NB4 (cell line): ENCODE measurements at regions not wholly inside any gene's neighbourhood (a gene's known extent, or its start where the extent isn't known, plus 50 kb on each side); places are given as distances from the start of the nearest gene placed in this dataset.

Source experiments
- DNase-seq: peaks from one replicate; pipeline ENCODE4 v3.0.0; 2010; ENCODE audit warnings: low read depth
- H3K4me3 ChIP-seq: one replicate; pipeline ENCODE4 v1.5.1; 2011; ENCODE audit warnings: mild to moderate bottlenecking, low read depth, low read length, moderate library complexity
- CTCF ChIP-seq: IDR thresholded peaks from one replicate; pipeline ENCODE4 v1.5.1; 2012; ENCODE audit warnings: low read depth, low read length
- MAX ChIP-seq: IDR thresholded peaks from 2 replicates; pipeline ENCODE4 v1.6.1; 2011; ENCODE audit warnings: low read depth, low read length
- MYC ChIP-seq: IDR thresholded peaks from 2 replicates; pipeline ENCODE4 v1.6.1; 2011; ENCODE audit warnings: low read depth, low read length
- POLR2A ChIP-seq: IDR thresholded peaks from 2 replicates; pipeline ENCODE4 v1.6.1; 2011; ENCODE audit warnings: mild to moderate bottlenecking; ENCODE audit not compliant: insufficient read length; ENCODE audit errors: extremely low read depth

DNA sequence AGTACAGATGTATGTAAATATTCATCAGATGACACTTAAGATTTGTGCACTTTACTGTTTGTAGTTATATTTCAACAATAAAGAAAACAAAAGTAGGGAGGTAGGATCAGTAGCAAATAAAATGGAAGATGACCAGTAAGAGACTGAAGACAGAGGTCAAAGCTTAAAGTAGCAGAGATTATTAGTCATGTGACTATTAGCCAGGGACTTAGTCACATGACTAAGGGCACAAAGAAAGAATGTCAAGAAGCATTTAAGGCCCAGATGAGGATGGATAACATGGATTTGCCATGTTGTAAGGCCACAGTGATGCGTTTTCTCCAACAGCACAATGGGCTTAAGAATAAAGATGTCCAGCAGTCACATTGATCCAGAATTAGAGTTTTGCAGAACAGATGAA is 479.6 kb downstream of the BCOR start:
- no peak for DNase-seq
- no peak overlapping the region for H3K4me3 ChIP-seq
- TF ChIP-seq MAX (no peak), CTCF (no peak), MYC (no peak), POLR2A (no peak)

DNA sequence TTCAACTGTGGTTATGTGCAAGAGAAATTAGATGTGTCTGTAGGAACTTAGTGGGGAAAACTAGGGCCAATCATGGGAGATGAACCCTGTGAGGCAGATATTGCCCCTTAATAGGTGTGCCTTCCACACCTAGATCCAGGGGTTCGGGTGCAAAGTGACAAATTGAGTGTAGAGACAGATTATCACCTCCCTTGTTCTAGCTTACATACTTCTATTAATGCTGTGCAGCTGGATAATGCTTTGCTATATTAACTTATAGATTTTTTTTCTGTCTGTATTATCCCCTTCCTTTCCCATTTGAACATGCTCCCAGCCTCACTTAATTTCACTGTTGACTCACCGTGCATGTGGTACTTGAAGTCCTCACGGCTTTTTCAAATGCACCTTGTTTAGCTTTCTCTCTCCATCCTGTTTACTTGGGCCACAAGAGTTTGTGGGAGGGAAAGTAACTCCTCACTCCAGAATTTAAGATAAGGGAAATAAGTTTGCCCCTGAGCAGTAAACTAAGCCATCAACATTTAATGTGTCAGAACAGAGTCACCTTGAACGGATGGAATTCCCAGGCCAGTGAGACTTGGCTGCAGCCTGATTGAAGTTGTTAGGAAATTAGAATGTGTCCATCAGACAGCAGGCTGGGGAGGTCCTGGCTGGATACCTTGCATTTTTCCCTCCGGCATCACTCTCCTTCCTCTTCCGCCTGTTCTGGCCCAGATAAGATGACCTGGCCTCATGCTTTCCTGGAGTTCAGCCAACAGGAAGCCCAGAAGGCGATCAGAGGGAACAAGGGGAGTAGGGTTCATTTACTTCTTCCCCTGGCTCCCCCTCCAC is 478.4 kb downstream of the BCOR start:
- no peak for DNase-seq
- H3K4me3 ChIP-seq = no peak overlapping the region
- TF ChIP-seq MAX (no peak), MYC (no peak)

DNA sequence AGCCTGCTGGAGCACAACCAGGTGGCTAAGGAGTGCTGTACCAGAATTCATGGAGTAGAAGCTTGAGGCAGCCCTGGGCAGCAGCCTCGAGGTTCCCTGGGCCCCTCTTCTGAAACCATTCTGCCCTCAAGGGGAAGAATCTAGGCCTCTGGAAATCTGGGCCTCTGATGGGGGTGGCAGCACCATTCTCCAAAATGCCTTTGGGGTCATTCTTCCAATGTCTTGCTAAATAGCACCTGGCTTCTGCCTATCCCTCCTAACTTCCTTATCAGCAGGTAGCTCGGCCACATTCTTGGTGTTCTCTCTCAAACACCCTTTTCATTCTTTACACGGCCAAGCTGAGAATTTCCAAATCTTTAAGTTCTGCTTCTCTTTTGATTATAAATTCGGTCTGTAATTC is 473.6 kb downstream of the BCOR start:
- no peak for DNase-seq
- no peak overlapping the region for H3K4me3 ChIP-seq
- TF ChIP-seq CTCF (no peak), MYC (no peak), POLR2A (no peak), MAX (no peak)

- no peak for DNase-seq
- no peak overlapping the region for H3K4me3 ChIP-seq
- no peak for TF ChIP-seq POLR2A
- TF ChIP-seq MAX = no peak
- no peak for TF ChIP-seq CTCF
- TF ChIP-seq MYC = no peak
These were observed 471.9 kb downstream of the BCOR start for GRCh38 chrX:39625810-39626209.

DNA sequence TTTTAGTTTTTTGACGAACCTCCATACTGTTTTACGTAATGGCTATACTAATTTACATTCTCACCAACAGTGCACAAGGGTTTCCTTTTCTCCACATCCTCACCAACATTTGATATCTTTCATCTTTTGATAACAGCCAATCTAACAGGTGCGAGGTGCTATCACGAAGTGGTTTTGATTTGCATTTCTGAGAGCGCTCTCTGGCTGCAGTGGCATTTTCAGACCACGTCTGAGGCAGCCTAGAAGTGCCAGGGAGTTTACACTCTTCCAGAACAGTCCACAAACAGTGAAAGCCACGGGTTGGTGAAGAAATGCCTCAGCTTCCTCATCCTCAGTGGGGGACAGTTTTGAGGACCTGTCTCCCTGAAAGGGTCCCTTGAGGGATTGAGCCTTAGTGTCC is 471.0 kb downstream of the BCOR start:
- DNase-seq = no peak
- H3K4me3 ChIP-seq = no peak overlapping the region
- TF ChIP-seq MAX (no peak), CTCF (no peak), POLR2A (no peak), MYC (no peak)

- TF ChIP-seq CTCF (no peak), MYC (no peak), MAX (no peak), POLR2A (no peak)
- DNase-seq = no peak
- H3K4me3 ChIP-seq = no peak overlapping the region
These were observed 470.5 kb downstream of the BCOR start for GRCh38 chrX:39627257-39627656.
